Inferior parietal cortex (tissue), 1 donor: ENCODE measurements at regions not wholly inside any gene's neighbourhood (a gene's known extent, or its start where the extent isn't known, plus 50 kb on each side); places are given as distances from the start of the nearest gene placed in this dataset.
"Not testable (repeated sequence)": the region's sequence is repeated elsewhere in the genome, so short reads cannot be mapped to it uniquely, and the experiment has no call there.

Experiments used
- DNase-seq: peaks from one replicate; pipeline ENCODE4 v3.0.0-alpha.2; 2016; ENCODE audit errors: extremely low spot score

DNA sequence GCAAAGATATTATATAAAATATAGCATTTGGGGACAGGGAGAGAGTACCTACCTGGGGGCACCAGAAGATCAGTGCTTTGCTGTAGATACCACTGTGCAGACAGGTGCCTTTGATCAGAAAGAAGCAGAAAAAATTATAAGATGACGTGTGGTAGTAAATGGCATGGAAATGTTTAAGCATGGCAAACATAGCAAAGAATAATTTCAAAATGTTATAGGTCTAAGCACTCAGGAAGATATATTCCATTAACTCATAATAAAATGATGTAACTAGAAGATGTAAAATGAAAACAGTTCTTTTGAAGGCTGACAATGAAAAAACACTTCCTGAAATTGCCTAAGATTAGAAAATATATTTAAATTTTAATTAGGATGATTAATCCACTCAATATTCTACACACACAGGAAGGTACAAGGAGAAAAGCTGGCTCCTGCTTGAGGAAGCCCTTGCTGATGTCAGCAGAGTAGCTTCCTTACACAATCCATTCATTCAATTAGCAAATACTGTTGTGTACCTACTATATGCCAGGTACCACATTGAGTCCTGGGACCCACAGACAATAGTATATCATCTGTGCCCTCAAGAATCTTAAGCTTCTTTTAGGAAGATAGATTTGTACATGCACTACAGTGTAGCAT, 290.2 kb upstream of the CNR1 start:
- no peak for DNase-seq

GRCh38 chr6:88455317-88455716, 289.2 kb upstream of the CNR1 start:
- no peak for DNase-seq

GRCh38 chr6:88454658-88455057, 288.5 kb upstream of the CNR1 start:
- no peak for DNase-seq

DNA sequence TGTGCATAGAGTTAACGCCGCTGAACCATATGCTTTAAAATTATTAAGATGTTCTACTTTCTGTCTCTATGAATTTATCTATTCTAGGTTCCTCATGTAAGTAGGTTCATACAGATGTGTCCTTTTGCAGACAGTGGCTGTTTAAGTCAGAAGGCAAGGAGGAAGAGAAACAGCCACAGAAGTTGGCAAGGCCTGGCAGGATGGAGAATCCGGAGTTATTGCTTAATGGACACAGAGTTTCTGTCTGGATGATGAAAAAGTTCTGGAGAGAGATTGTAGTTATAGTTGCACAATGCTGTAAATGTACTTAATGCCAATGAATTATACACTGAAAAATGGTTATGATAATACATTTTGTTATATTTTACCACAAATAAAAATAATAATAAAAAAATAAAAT, 283.6 kb upstream of the CNR1 start:
- DNase-seq = no peak

GRCh38 chr6:88445188-88445965, 279.2 kb upstream of the CNR1 start:
- no peak for DNase-seq

DNA sequence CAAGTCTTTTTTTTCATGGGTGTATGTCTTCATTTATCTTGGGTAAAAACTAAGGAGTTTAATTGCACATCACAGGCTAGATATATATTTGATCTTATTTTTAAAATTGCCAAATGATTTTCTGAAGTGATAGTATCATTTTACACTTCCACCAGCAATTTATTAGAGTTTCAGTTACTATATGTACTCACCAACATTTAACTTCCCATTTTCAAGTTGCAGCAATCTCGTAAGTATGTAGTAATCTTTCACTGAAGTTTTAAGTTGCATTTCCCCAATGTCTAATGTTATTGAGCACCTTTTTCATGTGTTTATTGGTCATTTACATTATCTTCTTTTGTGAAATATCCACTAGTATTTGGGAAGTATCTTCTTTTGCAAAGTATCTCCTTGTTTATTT, 277.4 kb upstream of the CNR1 start:
- DNase-seq = no peak

- DNase-seq = no peak
These were observed 276.6 kb upstream of the CNR1 start for GRCh38 chr6:88442737-88443136.

GRCh38 chr6:88441346-88441745, 275.2 kb upstream of the CNR1 start:
- DNase-seq = no peak

DNA sequence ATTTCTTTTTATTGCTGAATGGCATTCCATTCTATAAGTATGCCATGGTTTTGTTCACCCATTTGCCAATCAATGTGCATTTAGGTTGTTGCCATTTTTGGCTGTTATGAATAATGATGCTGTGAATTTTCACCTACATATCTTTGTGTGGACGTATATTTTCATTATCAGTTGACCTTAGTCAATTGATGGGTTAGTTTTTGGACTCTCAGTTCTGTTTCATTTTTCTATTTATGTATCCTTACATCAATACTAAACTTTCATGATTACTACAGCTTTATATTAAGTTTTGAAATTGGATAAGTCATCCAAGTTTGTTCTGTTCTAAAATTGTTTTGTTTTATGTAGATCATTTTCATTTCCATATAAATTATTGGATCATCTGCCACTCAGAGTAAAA, 261.9 kb upstream of the CNR1 start:
- DNase-seq = no peak

DNA sequence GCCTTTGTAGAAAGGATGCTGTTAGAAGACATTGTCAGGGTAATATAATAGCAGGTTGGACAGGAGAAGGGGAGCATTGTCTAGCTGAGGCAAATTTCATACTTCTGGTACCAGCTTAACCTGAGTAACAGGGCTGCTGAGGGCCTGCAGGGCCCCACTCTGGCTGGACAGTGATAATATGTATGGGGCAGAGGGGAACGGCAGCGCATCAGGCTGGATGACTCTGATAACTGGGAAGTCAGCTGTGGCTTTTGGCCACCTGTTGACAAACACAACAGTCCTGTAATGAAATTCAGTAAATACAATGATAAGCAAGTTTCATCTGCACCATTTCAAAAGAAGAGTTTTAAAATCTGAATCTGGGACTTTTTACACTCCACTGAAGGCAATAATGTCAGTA, 259.9 kb upstream of the CNR1 start:
- DNase-seq = no peak

- DNase-seq = no peak
These were observed 256.7 kb upstream of the CNR1 start for GRCh38 chr6:88422831-88423230.

DNA sequence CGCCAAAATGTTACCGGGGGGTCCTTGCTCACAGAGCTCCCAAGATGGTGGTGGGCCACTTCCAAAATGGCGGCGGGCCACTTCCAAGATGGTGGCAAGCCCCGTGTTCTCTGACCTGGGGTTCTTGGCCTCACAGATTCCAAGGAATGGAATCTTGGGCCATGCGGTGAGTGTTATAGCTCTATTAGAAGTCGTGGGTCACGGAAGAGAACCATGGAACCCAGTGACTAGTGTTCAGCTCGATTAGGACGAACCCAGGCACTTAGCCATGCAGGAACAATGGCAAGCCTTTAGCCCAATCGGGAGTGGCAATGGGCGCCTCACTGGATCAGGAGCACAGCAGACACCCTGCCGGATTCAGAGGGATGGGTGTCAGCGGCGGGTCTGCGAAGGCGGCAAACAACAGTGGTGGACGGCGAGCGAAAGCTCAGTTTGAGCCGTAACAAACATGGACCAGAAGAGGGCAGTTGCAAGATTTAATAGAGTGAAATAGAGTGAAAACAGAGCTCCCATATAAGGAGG, 254.9 kb upstream of the CNR1 start:
- DNase-seq = not testable (repeated sequence)

DNA sequence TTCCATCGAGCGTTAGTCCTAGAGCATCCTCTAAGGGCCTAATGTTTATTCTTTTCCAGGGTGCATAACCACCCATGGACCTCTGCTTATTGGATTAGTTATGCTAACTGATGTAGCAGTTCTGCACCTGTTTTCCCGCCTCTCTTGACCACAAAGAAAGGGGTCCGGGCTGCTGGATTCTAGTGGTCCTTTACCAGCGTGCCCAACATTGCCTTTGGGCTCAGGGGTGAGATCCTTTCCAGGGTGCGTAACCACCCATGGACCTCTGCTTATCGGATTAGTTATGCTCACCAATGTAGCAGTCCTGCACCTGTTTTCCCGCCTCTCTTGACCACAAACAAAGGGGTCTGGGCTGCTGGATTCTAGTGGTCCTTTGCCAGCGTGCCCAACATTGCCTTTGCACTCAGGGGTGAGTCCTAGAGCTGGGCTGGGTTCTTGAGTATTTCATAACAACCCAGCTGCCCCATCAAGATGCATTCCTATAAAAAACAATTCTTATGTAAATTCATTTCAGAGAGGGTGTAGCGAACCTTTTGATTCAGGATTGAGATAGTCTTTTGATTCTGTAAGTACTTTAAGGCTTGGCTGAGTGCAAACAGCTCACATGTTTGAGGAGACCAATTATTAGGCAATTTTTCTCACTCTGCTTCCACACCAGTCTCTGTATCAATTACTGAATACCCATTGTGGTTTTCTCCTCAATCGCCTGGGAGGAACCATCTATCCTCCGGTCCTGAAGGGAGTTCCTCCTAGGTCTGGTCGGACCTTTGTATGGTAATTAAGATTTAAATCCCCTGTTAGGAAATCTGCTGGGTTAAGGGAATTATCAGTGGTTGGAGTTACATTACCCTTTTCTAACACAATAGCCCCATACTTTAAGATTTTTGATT, 253.0 kb upstream of the CNR1 start:
- DNase-seq = not testable (repeated sequence)

DNA sequence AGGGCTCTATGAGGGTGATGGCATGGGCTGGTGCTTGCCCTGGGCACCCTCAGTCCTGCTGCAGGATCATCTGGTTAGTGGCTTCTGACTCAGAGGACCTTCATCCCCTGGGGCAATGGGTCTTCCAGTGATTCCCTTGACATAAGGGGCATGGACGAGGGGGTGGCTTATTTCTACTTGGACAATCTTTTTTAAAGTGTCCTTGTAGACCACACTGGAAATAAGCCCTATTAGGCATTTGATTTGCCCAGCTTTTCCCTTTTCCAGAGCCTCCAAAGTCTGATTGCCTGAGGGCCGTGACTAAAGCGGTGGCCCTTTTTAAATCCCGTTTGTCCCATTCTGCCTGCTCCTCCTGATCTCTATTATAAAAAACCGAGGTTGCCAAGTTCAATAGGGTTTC, 251.2 kb upstream of the CNR1 start:
- DNase-seq = not testable (repeated sequence)

GRCh38 chr6:88413459-88413858, 247.3 kb upstream of the CNR1 start:
- no peak for DNase-seq

- DNase-seq = not testable (repeated sequence)
These were observed 242.2 kb upstream of the CNR1 start for GRCh38 chr6:88408355-88408754.

DNA sequence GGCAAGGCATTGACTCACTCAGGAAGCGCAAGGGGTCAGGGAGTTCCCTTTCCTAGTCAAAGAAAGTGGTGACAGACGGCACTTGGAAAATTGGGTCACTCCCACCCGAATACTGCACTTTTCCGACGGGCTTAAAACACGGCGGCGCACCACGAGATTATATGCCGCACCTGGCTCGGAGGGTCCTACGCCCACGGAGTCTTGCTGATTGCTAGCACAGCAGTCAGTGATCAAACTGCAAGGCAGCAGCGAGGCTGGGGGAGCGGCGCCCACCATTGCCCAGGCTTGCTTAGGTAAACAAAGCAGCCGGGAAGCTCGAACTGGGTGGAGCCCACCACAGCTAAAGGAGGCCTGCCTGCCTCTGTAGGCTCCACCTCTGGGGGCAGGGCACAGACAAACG, 240.5 kb upstream of the CNR1 start:
- not testable (repeated sequence) for DNase-seq

GRCh38 chr6:88403486-88403885, 237.3 kb upstream of the CNR1 start:
- no peak for DNase-seq

GRCh38 chr6:88402909-88403308, 236.8 kb upstream of the CNR1 start:
- DNase-seq = no peak

DNA sequence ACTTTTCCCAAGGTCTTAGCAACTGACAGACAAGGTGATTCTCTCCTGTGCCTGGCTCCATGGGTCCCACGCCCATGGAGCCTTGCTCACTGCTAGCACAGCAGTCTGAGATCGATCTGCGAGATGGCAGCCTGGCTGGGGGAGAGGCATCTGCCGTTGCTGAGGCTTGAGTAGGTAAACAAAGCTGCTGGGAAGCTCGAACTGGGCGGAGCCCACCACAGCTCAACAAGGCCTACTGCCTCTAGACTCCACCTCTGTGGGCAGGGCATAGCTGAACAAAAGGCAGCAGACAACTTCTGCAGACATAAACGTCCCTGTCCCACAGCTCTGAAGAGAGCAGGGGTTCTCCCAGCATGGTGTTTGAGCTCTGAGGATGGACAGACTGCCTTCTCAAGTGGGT, 224.9 kb upstream of the CNR1 start:
- not testable (repeated sequence) for DNase-seq

DNA sequence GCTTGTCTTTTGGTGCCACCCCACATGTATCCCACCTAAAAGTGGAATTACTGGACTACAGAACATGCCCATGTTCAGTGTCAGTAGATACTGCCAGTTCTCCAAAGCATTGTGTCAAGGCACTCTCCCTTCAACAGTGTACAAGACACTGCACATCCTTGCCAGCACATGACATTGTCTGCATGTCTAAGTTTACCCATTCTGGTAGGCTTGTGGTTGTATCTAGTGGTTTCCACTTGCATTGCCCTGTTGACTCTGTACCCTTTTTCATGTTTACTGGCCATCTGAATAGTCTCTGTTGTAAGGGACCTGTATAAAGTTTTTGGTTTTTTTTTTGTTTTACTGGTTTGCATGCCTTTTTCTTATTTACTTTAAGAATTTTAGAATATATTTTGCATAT, 222.4 kb upstream of the CNR1 start:
- no peak for DNase-seq

GRCh38 chr6:88386167-88386566, 220.0 kb upstream of the CNR1 start:
- DNase-seq = no peak
